K562 (cell line): ENCODE measurements at regions not wholly inside any gene's neighbourhood (a gene's known extent, or its start where the extent isn't known, plus 50 kb on each side); places are given as distances from the start of the nearest gene placed in this dataset.

Experiments
- ATAC-seq: fragments of 200-7000 bp; cut with Tn5 transposase; 3 replicates; pipeline ENCODE4 v1.9.1; 2020; ENCODE audit warnings: moderate library complexity
- BruUV-seq: library from RNA; stranded (reverse); fragments of 400-500 nt; replicated peaks from 2 replicates; lab custom pipeline; 2021; lab: Mats Ljungman, UMichigan
- CTCF ChIA-PET: fragments of 300-600 bp; formaldehyde crosslinking; extraction: SDS; loops from one replicate; lab custom pipeline; 2021; ENCODE audit warnings: low intra/inter-chr PET ratio; lab: Yijun Ruan, JAX
- POLR2A ChIA-PET: fragments of 300-600, 350-650 bp; sonication (Branson Sonifier 250); formaldehyde crosslinking; extraction: SDS; loops from one replicate; lab custom pipeline; 2021; ENCODE audit warnings: antibody characterized with exemption, inconsistent platforms; lab: Yijun Ruan, JAX
- DNase-seq, 4 experiments: peaks; one replicate each; pipeline versions ENCODE4 v3.0.0 to v3.0.0-alpha.2; 2011 to 2018; ENCODE audit warnings: low spot score in 3 of 4, mixed read lengths in 3 of 4; ENCODE audit errors: extremely low read depth in 1 of 4
- FAIRE-seq: peaks from 2 replicates; lab custom pipeline; 2011; peaks lifted over from hg19 to GRCh38; lab: Jason Lieb, UNC
- H2AFZ ChIP-seq: 2 replicates; pipeline ENCODE4 v1.6.0; 2011; ENCODE audit warnings: low read depth, low read length, control low read depth, inconsistent platforms
- H3K27ac ChIP-seq: fragments of 200-600 bp; 3 replicates; pipeline ENCODE4 v1.8.0; 2011; ENCODE audit warnings: low read depth, mild to moderate bottlenecking, control low read depth, inconsistent platforms, low read length, moderate library complexity, mixed read lengths; ENCODE audit errors: extremely low read depth
- H3K27me3 ChIP-seq, 2 experiments: fragments of 300-600 bp in 1 of 2; 2 replicates in 1 of 2; 3 replicates in 1 of 2; pipeline versions ENCODE4 v1.6.0 to v1.8.0; 2011; ENCODE audit warnings: inconsistent platforms in 2 of 2, low read length in 2 of 2, mild to moderate bottlenecking in 1 of 2, mixed read lengths in 1 of 2, moderate library complexity in 1 of 2; ENCODE audit not compliant: control insufficient read depth in 2 of 2, insufficient read depth in 2 of 2
- H3K36me3 ChIP-seq: fragments of 300-600 bp; 3 replicates; pipeline ENCODE4 v1.8.0; 2011; ENCODE audit warnings: mild to moderate bottlenecking, low read length, inconsistent platforms; ENCODE audit not compliant: control insufficient read depth, insufficient read depth
- H3K4me1 ChIP-seq, 2 experiments: fragments of 200-600 bp in 1 of 2; replicated peaks in 1 of 2; 2 replicates in 1 of 2; 3 replicates in 1 of 2; pipeline versions ENCODE4 v1.5.1 to v1.8.0; 2011; ENCODE audit warnings: inconsistent platforms in 2 of 2, low read length in 2 of 2, mild to moderate bottlenecking in 1 of 2, mixed read lengths in 1 of 2, moderate library complexity in 1 of 2; ENCODE audit not compliant: control insufficient read depth in 2 of 2, insufficient read depth in 2 of 2
- H3K4me2 ChIP-seq: 2 replicates; pipeline ENCODE4 v1.6.1; 2011; ENCODE audit warnings: low read length, control low read depth, inconsistent platforms, mixed read lengths; ENCODE audit not compliant: insufficient read depth
- H3K4me3 ChIP-seq: fragments of 200-600 bp; sonication (generic), shearing (Covaris generic); 2 replicates; pipeline ENCODE4 v1.5.1; 2016; ENCODE audit warnings: control low read depth, inconsistent platforms
- H3K79me2 ChIP-seq: fragments of 200-600 bp; 3 replicates; pipeline ENCODE4 v1.8.0; 2011; ENCODE audit warnings: low read length, inconsistent platforms; ENCODE audit not compliant: control insufficient read depth, insufficient read depth
- H3K9ac ChIP-seq, 2 experiments: 2 replicates each; pipeline versions ENCODE4 v1.6.0 to v1.6.1; 2011; ENCODE audit warnings: low read depth in 2 of 2, low read length in 2 of 2, control low read depth in 1 of 2, inconsistent platforms in 1 of 2, mild to moderate bottlenecking in 1 of 2, mixed read lengths in 1 of 2; ENCODE audit not compliant: insufficient read depth in 1 of 2
- H3K9me1 ChIP-seq: one replicate; pipeline ENCODE4 v1.6.0; 2011; ENCODE audit warnings: inconsistent platforms, mild to moderate bottlenecking, low read length, moderate library complexity; ENCODE audit not compliant: control insufficient read depth, insufficient read depth
- H3K9me3 ChIP-seq: replicated peaks from 2 replicates; pipeline ENCODE4 v1.5.1; 2011; ENCODE audit warnings: low read depth, low read length, inconsistent platforms; ENCODE audit not compliant: control insufficient read depth, insufficient read depth
- H4K20me1 ChIP-seq: replicated peaks from 2 replicates; pipeline ENCODE4 v1.6.1; 2011; ENCODE audit warnings: low read length, inconsistent platforms, mixed read lengths; ENCODE audit not compliant: control insufficient read depth, insufficient read depth
- CBX8 ChIP-seq: fragments of 200-600 bp; sonication (generic); IDR thresholded peaks from 2 replicates; pipeline ENCODE4 v1.6.1; 2012; ENCODE audit warnings: borderline replicate concordance, mixed run types, low read depth, mild to moderate bottlenecking, moderate library complexity, mixed read lengths, low read length, control low read depth, inconsistent platforms; ENCODE audit not compliant: poor library complexity, severe bottlenecking; ENCODE audit errors: extremely low read depth
- DNMT1 ChIP-seq: fragments of 450-650 bp; IDR thresholded peaks from 2 replicates; pipeline ENCODE4 v1.6.1; 2016; ENCODE audit warnings: antibody characterized with exemption, mild to moderate bottlenecking
- EGR1 ChIP-seq: fragments of 450-650 bp; conservative IDR thresholded peaks from 2 replicates; pipeline ENCODE4 v1.6.1; 2017; ENCODE audit warnings: mild to moderate bottlenecking
- FIP1L1 ChIP-seq: fragments of 200-400 bp; formaldehyde crosslinking; IDR thresholded peaks from 2 replicates; pipeline ENCODE4 v1.6.1; 2018; ENCODE audit warnings: mild to moderate bottlenecking, low read depth, low read length; ENCODE audit not compliant: poor library complexity, severe bottlenecking
- NFIC ChIP-seq: fragments of 450-650 bp; IDR thresholded peaks from 2 replicates; pipeline ENCODE4 v1.6.1; 2017; ENCODE audit warnings: mild to moderate bottlenecking, inconsistent platforms
- POLR2H ChIP-seq: IDR thresholded peaks from 2 replicates; pipeline ENCODE4 v1.6.1; 2016; ENCODE audit warnings: missing genetic modification characterization, low read depth, mild to moderate bottlenecking, control low read depth, missing compliant biosample characterization, moderate library complexity
- SP1 ChIP-seq: sonication (generic); formaldehyde crosslinking; IDR thresholded peaks from 2 replicates; pipeline ENCODE4 v1.8.1; 2022; ENCODE audit warnings: mild to moderate bottlenecking, missing genetic modification reagents
- ZBTB11 ChIP-seq, 3 experiments: fragments of 200-800 bp in 1 of 3; fragments of 250-450 bp in 1 of 3; fragments of 450-650 bp in 1 of 3; sonication (Bioruptor Pico) in 1 of 3; sonication (Bioruptor generic) in 1 of 3; formaldehyde crosslinking in 1 of 3; IDR thresholded peaks; 2 replicates each; pipeline versions ENCODE4 v1.6.1 to v1.8.0; 2016 to 2022; ENCODE audit warnings: mild to moderate bottlenecking in 2 of 3, missing genetic modification characterization in 2 of 3, missing compliant biosample characterization in 1 of 3, moderate library complexity in 1 of 3
- ZBTB12 ChIP-seq: fragments of 250-450 bp; sonication (Bioruptor Pico); IDR thresholded peaks from 2 replicates; pipeline ENCODE4 v1.4.0; 2020
- ZBTB43 ChIP-seq: sonication (generic); formaldehyde crosslinking; IDR thresholded peaks from 2 replicates; pipeline ENCODE4 v1.8.0; 2023; ENCODE audit warnings: mild to moderate bottlenecking, missing genetic modification reagents
- ZFP36 ChIP-seq: fragments of 150-350 bp; IDR thresholded peaks from 2 replicates; pipeline ENCODE4 v1.6.1; 2018; ENCODE audit warnings: low read length, low read depth; ENCODE audit not compliant: partially characterized antibody
- ZKSCAN3 ChIP-seq: fragments of 250-450 bp; sonication (Bioruptor Pico); IDR thresholded peaks from 2 replicates; pipeline ENCODE4 v1.4.0; 2020
- ZNF639 ChIP-seq, 2 experiments: fragments of 200-800 bp in 1 of 2; sonication (Bioruptor generic) in 1 of 2; sonication (generic) in 1 of 2; formaldehyde crosslinking in 1 of 2; IDR thresholded peaks in 1 of 2; conservative IDR thresholded peaks in 1 of 2; 2 replicates each; pipeline versions ENCODE4 v1.5.0 to v1.6.1; 2016 to 2020; ENCODE audit warnings: missing compliant biosample characterization in 1 of 2, missing genetic modification characterization in 1 of 2, missing genetic modification reagents in 1 of 2
- WGBS: fragments of 100-300 bp; shearing (Covaris generic); methylation state at CpG from one replicate; pipeline ENCODE4 v1.1.6; 2016; ENCODE audit warnings: low coverage, mixed read lengths; ENCODE audit not compliant: insufficient coverage; ENCODE audit errors: missing lambda C conversion rate; 5-methylcytosine and 5-hydroxymethylcytosine counted together
- in situ Hi-C: fragments of 300-500 bp; cut with MboI; formaldehyde crosslinking; loops from 4 replicates; pipeline ENCODE4 v1.15.0; 2018; ENCODE audit warnings: inconsistent platforms, mixed read lengths
- intact Hi-C: fragments of 100-400 bp; cut with micrococcal nuclease; formaldehyde crosslinking; loops from 2 replicates; pipeline ENCODE4 v1.14.2; 2022
- TF ChIP-seq, protein P1 (sequence below), 2 experiments: fragments of 450-650 bp in 1 of 2; sonication (generic) in 1 of 2; formaldehyde crosslinking; conservative IDR thresholded peaks; 2 replicates each; pipeline versions ENCODE4 v1.4.0 to v1.8.1; 2020 to 2022; ENCODE audit warnings: mild to moderate bottlenecking in 1 of 2, missing genetic modification reagents in 1 of 2

GRCh38 chr10:91570220-91570619 lies 62.7 kb downstream of the PPP1R3C start:
- Histone ChIP-seq H3K36me3 (no peaks in the 10 kb centered on the region), H2AFZ (peak overlapping the region; percentile 77), H3K9me1 (no peaks in the 10 kb centered on the region), H3K4me2 (no peak overlapping the region), H3K4me1 (peaks cover 0 to 12% of the 10 kb centered on the region in 2 experiments; a peak in 4 of 5 replicates), H3K9me3 (no peaks in the 10 kb centered on the region), H4K20me1 (no peaks in the 10 kb centered on the region), H3K9ac (no peak overlapping the region), H3K4me3 (no peak overlapping the region), H3K27me3 (no peaks in the 10 kb centered on the region), H3K27ac (no peak overlapping the region), H3K79me2 (no peaks in the 10 kb centered on the region)
- intact Hi-C loops, result no loop called here
- ChIA-PET CTCF (no interaction called here), POLR2A (no interaction called here)
- ATAC-seq (peak; percentile 55), DNase-seq (no peak), FAIRE-seq (no peak)
- WGBS, result 69% methylated on average over 3 of the region's 3 CpGs
- BruUV-seq, result no TSS peak
- in situ Hi-C loops, result no loop called here
- TF ChIP-seq SP1 (CRISPR knock-in tag) (no peak), EGR1 (no peak), NFIC (no peak), ZKSCAN3 (CRISPR knock-in tag) (no peak), ZBTB12 (CRISPR knock-in tag) (no peak), ZBTB11 (CRISPR knock-in tag; IDR thresholded peaks at IDR 0.05) (no peak), ZBTB43 (CRISPR knock-in tag) (no peak), ZNF639 (CRISPR knock-in tag; conservative IDR thresholded peaks at IDR 0.05 in 1 of 2, IDR thresholded peaks at IDR 0.05 in 1 of 2) (no peak), FIP1L1 (no peak), CBX8 (no peak), POLR2H (tag) (no peak), DNMT1 (no peak), ZFP36 (no peak)
- TF ChIP-seq, protein P1, sequence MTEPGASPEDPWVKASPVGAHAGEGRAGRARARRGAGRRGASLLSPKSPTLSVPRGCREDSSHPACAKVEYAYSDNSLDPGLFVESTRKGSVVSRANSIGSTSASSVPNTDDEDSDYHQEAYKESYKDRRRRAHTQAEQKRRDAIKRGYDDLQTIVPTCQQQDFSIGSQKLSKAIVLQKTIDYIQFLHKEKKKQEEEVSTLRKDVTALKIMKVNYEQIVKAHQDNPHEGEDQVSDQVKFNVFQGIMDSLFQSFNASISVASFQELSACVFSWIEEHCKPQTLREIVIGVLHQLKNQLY (CRISPR knock-in tag; conservative IDR thresholded peaks at IDR 0.05), result no peak
